Gastrocnemius medialis (tissue), 4 donors: ENCODE measurements at regions not wholly inside any gene's neighbourhood (a gene's known extent, or its start where the extent isn't known, plus 50 kb on each side); places are given as distances from the start of the nearest gene placed in this dataset.

ENCODE experiments used
- CTCF ChIP-seq, 5 experiments: fragments of 450-650 bp in 3 of 5; fragments of 200-600 bp in 2 of 5; sonication (generic) in 2 of 5; IDR thresholded peaks in 4 of 5; conservative IDR thresholded peaks in 1 of 5; 1 replicate in 4 of 5; 2 replicates in 1 of 5; pipeline ENCODE4 v1.5.1; 2016 to 2019; ENCODE audit warnings: antibody characterized with exemption in 5 of 5, mild to moderate bottlenecking in 3 of 5, moderate library complexity in 3 of 5
- POLR2A ChIP-seq, 2 donors: fragments of 450-650 bp; IDR thresholded peaks; one replicate each; pipeline ENCODE4 v1.6.1; 2017; ENCODE audit warnings: antibody characterized with exemption in 2 of 2, mild to moderate bottlenecking in 2 of 2, moderate library complexity in 2 of 2

DNA sequence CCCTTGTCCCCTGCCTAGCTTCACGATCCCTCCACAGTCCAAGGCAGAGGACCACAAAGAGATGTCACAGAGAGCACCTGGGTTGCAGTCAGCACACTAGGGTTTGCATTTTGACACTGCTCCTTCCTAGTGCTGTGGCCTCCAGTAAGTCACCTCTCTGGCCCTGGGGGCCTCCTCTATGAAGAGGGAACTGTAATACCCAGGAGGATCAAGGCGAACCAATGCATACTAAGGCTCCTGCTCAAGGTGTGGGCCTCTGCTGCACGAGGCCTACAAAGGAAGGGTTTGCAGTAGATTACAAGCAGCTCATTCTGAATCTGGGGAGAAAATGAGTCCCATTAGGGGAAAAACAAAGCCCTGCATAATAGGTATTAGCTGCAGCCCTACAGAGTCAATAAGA, 72.3 kb upstream of the FZD7 start:
- no peak for TF ChIP-seq CTCF (IDR thresholded peaks at IDR 0.05 in 4 of 5, conservative IDR thresholded peaks at IDR 0.05 in 1 of 5)
- no peak for TF ChIP-seq POLR2A (IDR thresholded peaks at IDR 0.05)
